NCI-H526 treated with DMSO at 0.1 percent for 48 hours (cell line): ENCODE measurements at regions not wholly inside any gene's neighbourhood (a gene's known extent, or its start where the extent isn't known, plus 50 kb on each side); places are given as distances from the start of the nearest gene placed in this dataset.
"Not testable (repeated sequence)": the region's sequence is repeated elsewhere in the genome, so short reads cannot be mapped to it uniquely, and the experiment has no call there.

Source experiments
- DNase-seq: peaks from one replicate; lab custom pipeline; 2025; lab: John Stamatoyannopoulos, UW

GRCh38 chr9:22840641-22841040 lies 394.0 kb downstream of the DMRTA1 start:
- DNase-seq, result no peak

GRCh38 chr9:22845243-22845642 lies 398.6 kb downstream of the DMRTA1 start:
- DNase-seq, result not testable (repeated sequence)

- DNase-seq, result no peak
Measured at GRCh38 chr9:22855980-22856379, 409.4 kb downstream of the DMRTA1 start.

- DNase-seq, result no peak
Measured at GRCh38 chr9:22857316-22857715, 410.7 kb downstream of the DMRTA1 start.

GRCh38 chr9:22863106-22863505 lies 416.5 kb downstream of the DMRTA1 start:
- no peak for DNase-seq

- DNase-seq, result no peak
Measured at GRCh38 chr9:22863736-22864135, 417.1 kb downstream of the DMRTA1 start.

GRCh38 chr9:22893196-22893843 lies 446.7 kb downstream of the DMRTA1 start:
- DNase-seq, result no peak

- DNase-seq, result no peak
Measured at GRCh38 chr9:22898591-22898990, 452.0 kb downstream of the DMRTA1 start.

- no peak for DNase-seq
Measured at GRCh38 chr9:22911632-22912031, 465.0 kb downstream of the DMRTA1 start.

GRCh38 chr9:22913026-22913425 lies 466.4 kb downstream of the DMRTA1 start:
- no peak for DNase-seq

GRCh38 chr9:22913518-22913917 lies 466.9 kb downstream of the DMRTA1 start:
- DNase-seq, result no peak

- DNase-seq, result no peak
Measured at GRCh38 chr9:22916148-22916547, 469.5 kb downstream of the DMRTA1 start.

GRCh38 chr9:22919423-22919822 lies 472.8 kb downstream of the DMRTA1 start:
- no peak for DNase-seq

- DNase-seq, result no peak
Measured at GRCh38 chr9:22921742-22922141, 475.1 kb downstream of the DMRTA1 start.

GRCh38 chr9:22922222-22922621 lies 475.6 kb downstream of the DMRTA1 start:
- DNase-seq, result no peak

- DNase-seq, result no peak
Measured at GRCh38 chr9:22954550-22954949, 507.9 kb downstream of the DMRTA1 start.

GRCh38 chr9:22954964-22955363 lies 508.3 kb downstream of the DMRTA1 start:
- no peak for DNase-seq

- no peak for DNase-seq
Measured at GRCh38 chr9:22969350-22969979, 522.8 kb downstream of the DMRTA1 start.

GRCh38 chr9:22970434-22970975 lies 523.9 kb downstream of the DMRTA1 start:
- DNase-seq, result no peak

- no peak for DNase-seq
Measured at GRCh38 chr9:22975951-22976350, 529.3 kb downstream of the DMRTA1 start.

- DNase-seq, result no peak
Measured at GRCh38 chr9:22976454-22976853, 529.8 kb downstream of the DMRTA1 start.

GRCh38 chr9:22980429-22980828 lies 533.8 kb downstream of the DMRTA1 start:
- DNase-seq, result not testable (repeated sequence)

- no peak for DNase-seq
Measured at GRCh38 chr9:22986556-22986955, 539.9 kb downstream of the DMRTA1 start.

GRCh38 chr9:22990349-22990748 lies 543.7 kb downstream of the DMRTA1 start:
- no peak for DNase-seq
